B cell (primary cell): ENCODE measurements at regions not wholly inside any gene's neighbourhood (a gene's known extent, or its start where the extent isn't known, plus 50 kb on each side); places are given as distances from the start of the nearest gene placed in this dataset.

ENCODE experiments used
- EZH2 ChIP-seq: IDR thresholded peaks from 2 replicates; pipeline ENCODE4 v1.6.1; 2012; ENCODE audit warnings: borderline replicate concordance, low read depth, mild to moderate bottlenecking, moderate library complexity, low read length; ENCODE audit not compliant: insufficient read depth, poor library complexity, severe bottlenecking
- TF ChIP-seq, protein P1 (sequence below): fragments of 200-600 bp; IDR thresholded peaks from one replicate; pipeline ENCODE4 v1.8.0; 2022; ENCODE audit warnings: antibody characterized with exemption, mild to moderate bottlenecking

- TF ChIP-seq, protein P1, sequence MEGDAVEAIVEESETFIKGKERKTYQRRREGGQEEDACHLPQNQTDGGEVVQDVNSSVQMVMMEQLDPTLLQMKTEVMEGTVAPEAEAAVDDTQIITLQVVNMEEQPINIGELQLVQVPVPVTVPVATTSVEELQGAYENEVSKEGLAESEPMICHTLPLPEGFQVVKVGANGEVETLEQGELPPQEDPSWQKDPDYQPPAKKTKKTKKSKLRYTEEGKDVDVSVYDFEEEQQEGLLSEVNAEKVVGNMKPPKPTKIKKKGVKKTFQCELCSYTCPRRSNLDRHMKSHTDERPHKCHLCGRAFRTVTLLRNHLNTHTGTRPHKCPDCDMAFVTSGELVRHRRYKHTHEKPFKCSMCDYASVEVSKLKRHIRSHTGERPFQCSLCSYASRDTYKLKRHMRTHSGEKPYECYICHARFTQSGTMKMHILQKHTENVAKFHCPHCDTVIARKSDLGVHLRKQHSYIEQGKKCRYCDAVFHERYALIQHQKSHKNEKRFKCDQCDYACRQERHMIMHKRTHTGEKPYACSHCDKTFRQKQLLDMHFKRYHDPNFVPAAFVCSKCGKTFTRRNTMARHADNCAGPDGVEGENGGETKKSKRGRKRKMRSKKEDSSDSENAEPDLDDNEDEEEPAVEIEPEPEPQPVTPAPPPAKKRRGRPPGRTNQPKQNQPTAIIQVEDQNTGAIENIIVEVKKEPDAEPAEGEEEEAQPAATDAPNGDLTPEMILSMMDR = no peak
- no peak for TF ChIP-seq EZH2
Observed at GRCh38 chr5:54741711-54742110, 224.2 kb downstream of the SNX18 start.
